A673 (cell line): ENCODE measurements at regions not wholly inside any gene's neighbourhood (a gene's known extent, or its start where the extent isn't known, plus 50 kb on each side); places are given as distances from the start of the nearest gene placed in this dataset.

Experiments used
- BruUV-seq: library from RNA; stranded (reverse); fragments of 400-500 nt; replicated peaks from 2 replicates; lab custom pipeline; 2021; lab: Mats Ljungman, UMichigan
- CTCF ChIA-PET: fragments of 300-600 bp; sonication (Branson Sonifier 250); formaldehyde crosslinking; loops from one replicate; lab custom pipeline; 2022; ENCODE audit warnings: antibody characterized with exemption; lab: Charles Lee
- POLR2A ChIA-PET: fragments of 300-600 bp; sonication (Branson Sonifier 250); formaldehyde crosslinking; loops from one replicate; lab custom pipeline; 2022; ENCODE audit warnings: antibody characterized with exemption; ENCODE audit not compliant: low non-redundant PET; lab: Charles Lee
- DNase-seq: peaks from one replicate; pipeline ENCODE4 v3.0.0-alpha.2; 2015; ENCODE audit warnings: low spot score
- H3K27ac ChIP-seq: fragments of 200-600 bp; sonication (generic); 2 replicates; pipeline ENCODE4 v1.5.1; 2016; ENCODE audit warnings: mixed run types, low read depth, mild to moderate bottlenecking, mixed read lengths, antibody characterized with exemption, low read length; ENCODE audit not compliant: poor library complexity, severe bottlenecking
- H3K27me3 ChIP-seq: fragments of 200-600 bp; sonication (generic); replicated peaks from 2 replicates; pipeline ENCODE4 v1.6.1; 2017; ENCODE audit warnings: mixed run types, low read depth, mild to moderate bottlenecking, mixed read lengths, antibody characterized with exemption, low read length; ENCODE audit not compliant: insufficient read depth, poor library complexity
- H3K36me3 ChIP-seq: fragments of 200-600 bp; sonication (generic); 2 replicates; pipeline ENCODE4 v1.6.1; 2016; ENCODE audit warnings: mixed run types, mild to moderate bottlenecking, mixed read lengths, antibody characterized with exemption, low read length; ENCODE audit not compliant: insufficient read depth, poor library complexity, severe bottlenecking
- H3K4me1 ChIP-seq: fragments of 200-600 bp; sonication (generic); 2 replicates; pipeline ENCODE4 v1.6.1; 2017; ENCODE audit warnings: mixed run types, mild to moderate bottlenecking, mixed read lengths, antibody characterized with exemption, low read length; ENCODE audit not compliant: insufficient read depth, poor library complexity, severe bottlenecking
- H3K4me3 ChIP-seq: fragments of 200-600 bp; sonication (generic); 2 replicates; pipeline ENCODE4 v1.5.1; 2016; ENCODE audit warnings: low read depth, mixed run types, mild to moderate bottlenecking, mixed read lengths, low read length; ENCODE audit not compliant: poor library complexity, severe bottlenecking
- H3K9me3 ChIP-seq: fragments of 200-600 bp; sonication (generic); 2 replicates; pipeline ENCODE4 v1.6.1; 2016; ENCODE audit warnings: mixed run types, low read depth, mild to moderate bottlenecking, mixed read lengths, antibody characterized with exemption, low read length; ENCODE audit not compliant: poor library complexity, severe bottlenecking
- EZH2 ChIP-seq: fragments of 200-600 bp; sonication (generic); IDR thresholded peaks from 2 replicates; pipeline ENCODE4 v1.6.1; 2017; ENCODE audit warnings: borderline replicate concordance, low read depth, mild to moderate bottlenecking, mixed read lengths, antibody characterized with exemption, low read length; ENCODE audit not compliant: poor library complexity, severe bottlenecking
- intact Hi-C: fragments of 100-400 bp; cut with micrococcal nuclease; formaldehyde crosslinking; loops from one replicate; pipeline ENCODE4 v1.10.0; 2022; ENCODE audit not compliant: unreplicated experiment
- TF ChIP-seq, protein P1 (sequence below): fragments of 300-800, 200-600 bp; sonication (generic); conservative IDR thresholded peaks from 2 replicates; pipeline ENCODE4 v1.5.1; 2017; ENCODE audit warnings: low read depth, mild to moderate bottlenecking, antibody characterized with exemption, low read length, moderate library complexity, mixed read lengths

GRCh38 chr4:20616313-20616712 is 83.9 kb upstream of the PACRGL start:
- POLR2A ChIA-PET = no interaction called here
- H3K4me1 ChIP-seq = no peaks in the 10 kb centered on the region
- no peak overlapping the region for H3K4me3 ChIP-seq
- intact Hi-C loops = no loop called here
- CTCF ChIA-PET = no interaction called here
- H3K36me3 ChIP-seq = no peaks in the 10 kb centered on the region
- DNase-seq = no peak
- H3K27ac ChIP-seq = no peak overlapping the region
- no peaks in the 10 kb centered on the region for H3K27me3 ChIP-seq
- no TSS peak for BruUV-seq
- H3K9me3 ChIP-seq = no peaks in the 10 kb centered on the region
- no peak for TF ChIP-seq EZH2
- TF ChIP-seq, protein P1, sequence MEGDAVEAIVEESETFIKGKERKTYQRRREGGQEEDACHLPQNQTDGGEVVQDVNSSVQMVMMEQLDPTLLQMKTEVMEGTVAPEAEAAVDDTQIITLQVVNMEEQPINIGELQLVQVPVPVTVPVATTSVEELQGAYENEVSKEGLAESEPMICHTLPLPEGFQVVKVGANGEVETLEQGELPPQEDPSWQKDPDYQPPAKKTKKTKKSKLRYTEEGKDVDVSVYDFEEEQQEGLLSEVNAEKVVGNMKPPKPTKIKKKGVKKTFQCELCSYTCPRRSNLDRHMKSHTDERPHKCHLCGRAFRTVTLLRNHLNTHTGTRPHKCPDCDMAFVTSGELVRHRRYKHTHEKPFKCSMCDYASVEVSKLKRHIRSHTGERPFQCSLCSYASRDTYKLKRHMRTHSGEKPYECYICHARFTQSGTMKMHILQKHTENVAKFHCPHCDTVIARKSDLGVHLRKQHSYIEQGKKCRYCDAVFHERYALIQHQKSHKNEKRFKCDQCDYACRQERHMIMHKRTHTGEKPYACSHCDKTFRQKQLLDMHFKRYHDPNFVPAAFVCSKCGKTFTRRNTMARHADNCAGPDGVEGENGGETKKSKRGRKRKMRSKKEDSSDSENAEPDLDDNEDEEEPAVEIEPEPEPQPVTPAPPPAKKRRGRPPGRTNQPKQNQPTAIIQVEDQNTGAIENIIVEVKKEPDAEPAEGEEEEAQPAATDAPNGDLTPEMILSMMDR = no peak

DNA sequence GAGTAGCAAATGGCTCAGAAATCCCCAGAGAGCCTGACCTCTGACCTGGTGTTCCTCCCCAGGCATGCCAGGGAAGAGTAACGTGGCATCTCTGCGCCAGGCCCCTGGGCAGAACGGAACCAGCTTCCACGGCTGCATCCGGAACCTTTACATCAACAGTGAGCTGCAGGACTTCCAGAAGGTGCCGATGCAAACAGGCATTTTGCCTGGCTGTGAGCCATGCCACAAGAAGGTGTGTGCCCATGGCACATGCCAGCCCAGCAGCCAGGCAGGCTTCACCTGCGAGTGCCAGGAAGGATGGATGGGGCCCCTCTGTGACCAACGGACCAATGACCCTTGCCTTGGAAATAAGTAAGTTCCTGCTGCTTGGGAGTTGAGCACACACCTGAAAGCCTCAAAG is 83.4 kb upstream of the PACRGL start:
- intact Hi-C loops = no loop called here
- H3K4me3 ChIP-seq = no peak overlapping the region
- H3K4me1 ChIP-seq = no peaks in the 10 kb centered on the region
- no peak for DNase-seq
- H3K27ac ChIP-seq = no peak overlapping the region
- no TSS peak for BruUV-seq
- no peaks in the 10 kb centered on the region for H3K36me3 ChIP-seq
- no peaks in the 10 kb centered on the region for H3K9me3 ChIP-seq
- H3K27me3 ChIP-seq = no peaks in the 10 kb centered on the region
- ChIA-PET POLR2A (no interaction called here), CTCF (no interaction called here)
- TF ChIP-seq, protein P1 = no peak
- no peak for TF ChIP-seq EZH2

DNA sequence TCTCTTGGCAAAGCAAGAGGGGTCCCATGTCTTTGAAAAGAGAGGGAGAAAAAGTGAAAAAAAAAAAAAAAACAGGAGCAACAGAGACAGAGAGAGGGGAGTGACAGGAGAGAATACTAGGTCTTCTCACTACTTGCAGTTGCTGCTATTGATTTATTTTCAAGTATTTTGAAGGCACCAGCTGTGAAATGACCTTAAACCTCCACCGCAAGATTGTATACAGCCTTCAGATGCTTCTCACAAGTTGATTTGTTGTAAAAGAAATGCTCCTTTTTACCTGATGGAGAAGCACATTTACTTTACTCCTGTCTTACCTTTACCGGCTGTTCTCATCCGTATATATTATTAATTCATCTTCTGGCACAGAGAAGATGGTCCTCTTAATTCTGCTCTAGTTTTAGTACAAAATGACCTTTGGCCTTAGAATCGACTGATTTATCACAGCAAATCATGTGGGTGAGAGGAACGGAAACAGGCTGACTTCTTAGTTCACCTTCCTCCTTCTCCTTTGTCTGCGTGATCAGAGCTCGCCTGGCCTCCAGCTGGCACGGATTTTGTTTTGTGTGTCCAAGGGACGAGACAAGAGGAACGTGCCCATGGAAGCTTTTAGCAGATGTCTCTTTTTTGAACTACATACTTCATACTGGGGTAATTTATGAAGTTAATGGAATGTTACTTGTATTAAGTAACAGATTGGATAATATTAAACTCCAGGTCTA is 82.4 kb upstream of the PACRGL start:
- no peak for DNase-seq
- ChIA-PET POLR2A (no interaction called here), CTCF (no interaction called here)
- TF ChIP-seq, protein P1 = no peak
- TF ChIP-seq EZH2 = no peak
- Histone ChIP-seq H3K27ac (no peak overlapping the region), H3K4me3 (no peak overlapping the region), H3K9me3 (no peaks in the 10 kb centered on the region), H3K36me3 (no peaks in the 10 kb centered on the region), H3K4me1 (no peaks in the 10 kb centered on the region), H3K27me3 (no peaks in the 10 kb centered on the region)
- BruUV-seq = no TSS peak
- intact Hi-C loops = no loop called here
